ENCODE measurements at regions not wholly inside any gene's neighbourhood (a gene's known extent, or its start where the extent isn't known, plus 50 kb on each side); places are given as distances from the start of the nearest gene placed in this dataset.

- BruUV-seq (replicated peaks), result no TSS peak
- no peaks in the 10 kb centered on the region for H3K9me3 ChIP-seq (replicated peaks; ENCODE audit: control insufficient read depth, insufficient read depth, low read length)
- no peak overlapping the region for H2AFZ ChIP-seq (ENCODE audit: low read depth, low read length)
- no peak overlapping the region for H3K4me2 ChIP-seq (ENCODE audit: insufficient read depth, low read length)
- no peak overlapping the region for H3K27ac ChIP-seq (ENCODE audit: insufficient read depth, low read depth, low read length)
- H3K9me1 ChIP-seq (replicated peaks; ENCODE audit: control insufficient read depth, extremely low read depth, insufficient read depth, low read length), result no peaks in the 10 kb centered on the region
- H3K4me3 ChIP-seq (replicated peaks in 1 of 3; ENCODE audit: insufficient read depth in 1 of 3, low read depth in 1 of 3, low read length in 3 of 3), result no peak overlapping the region
- DNase-seq (ENCODE audit: low read depth, low spot score) (no peak), FAIRE-seq (no peak)
- CTCF ChIA-PET, result interaction anchor here (1.4 kb wide), 1 partner anchor 9 kb away, joined by 4 read pairs; no protein-coding TSS in a partner anchor
- H3K79me2 ChIP-seq (ENCODE audit: control insufficient read depth, insufficient read depth, low read length), result no peaks in the 10 kb centered on the region
- no peaks in the 10 kb centered on the region for H3K27me3 ChIP-seq (ENCODE audit: control insufficient read depth in 2 of 2, insufficient read depth in 2 of 2, low read length in 2 of 2)
- dilution Hi-C loops (cut with MboI; ENCODE audit: extremely low pct_ligation_motif_present, low sequenced_read_pairs), result no loop called here
- H3K36me3 ChIP-seq (ENCODE audit: control insufficient read depth in 2 of 2, extremely low read depth in 1 of 2, insufficient read depth in 2 of 2, low read length in 2 of 2), result no peaks in the 10 kb centered on the region
- peaks cover 8% of the 10 kb centered on the region for H3K4me1 ChIP-seq (ENCODE audit: control insufficient read depth, extremely low read depth, insufficient read depth, low read length)
- TF ChIP-seq POLR2AphosphoS5 (IDR thresholded peaks at IDR 0.05; ENCODE audit: insufficient read depth, low read depth, low read length), result no peak
- no peak for TF ChIP-seq JUN (IDR thresholded peaks at IDR 0.05; ENCODE audit: borderline replicate concordance, insufficient read depth, insufficient read length, low read depth)
- TF ChIP-seq MAX (IDR thresholded peaks at IDR 0.05; ENCODE audit: insufficient read depth, insufficient read length), result no peak
- no peak for TF ChIP-seq CTCF (IDR thresholded peaks at IDR 0.05; ENCODE audit: extremely low read depth in 1 of 2, insufficient read depth in 1 of 2, low read depth in 1 of 2, low read length in 2 of 2)
- TF ChIP-seq GATA2 (IDR thresholded peaks at IDR 0.05; ENCODE audit: insufficient read depth, insufficient read length, low read depth, low read length), result no peak
- no peak for TF ChIP-seq MYC (IDR thresholded peaks at IDR 0.05; ENCODE audit: low read depth, low read length)
- no peak for TF ChIP-seq EZH2 (IDR thresholded peaks at IDR 0.05; ENCODE audit: borderline replicate concordance, low read depth, low read length, severe bottlenecking)
- TF ChIP-seq FOS (IDR thresholded peaks at IDR 0.05; ENCODE audit: borderline replicate concordance, insufficient read depth, low read length), result no peak
- TF ChIP-seq POLR2A (IDR thresholded peaks at IDR 0.05; ENCODE audit: low read depth, low read length), result no peak
- no peaks in the 10 kb centered on the region for H4K20me1 ChIP-seq (replicated peaks; ENCODE audit: control insufficient read depth, extremely low read depth, insufficient read depth, low read length)
- H3K9ac ChIP-seq (replicated peaks; ENCODE audit: extremely low read depth, insufficient read depth, low read length), result no peak overlapping the region
- intact Hi-C loops (cut with micrococcal nuclease), result no loop called here
- POLR2A ChIA-PET, result no interaction called here
These were observed 225.5 kb upstream of the ECI2 start for GRCh38 chr6:4360920-4361319.
